H9 (cell line): ENCODE measurements at regions not wholly inside any gene's neighbourhood (a gene's known extent, or its start where the extent isn't known, plus 50 kb on each side); places are given as distances from the start of the nearest gene placed in this dataset.

Source experiments
- DNase-seq: peaks from one replicate; pipeline ENCODE4 v3.0.0-alpha.2; 2017
- H2AFZ ChIP-seq: one replicate; pipeline ENCODE4 v1.6.1; 2013; ENCODE audit warnings: mild to moderate bottlenecking, low read length, control low read depth, moderate library complexity
- H2AK5ac ChIP-seq: 2 replicates; pipeline ENCODE4 v1.6.1; 2013; ENCODE audit warnings: low read length, control low read depth, mixed read lengths; ENCODE audit not compliant: insufficient read length
- H2BK120ac ChIP-seq: one replicate; pipeline ENCODE4 v1.6.1; 2013; ENCODE audit warnings: low read depth, mild to moderate bottlenecking, low read length, control low read depth, inconsistent platforms; ENCODE audit not compliant: poor library complexity, severe bottlenecking
- H2BK12ac ChIP-seq: 2 replicates; pipeline ENCODE4 v1.6.1; 2013; ENCODE audit warnings: low read length, control low read depth, mixed read lengths, low read depth; ENCODE audit not compliant: insufficient read length
- H2BK15ac ChIP-seq: 2 replicates; pipeline ENCODE4 v1.6.1; 2013; ENCODE audit warnings: low read depth, low read length, control low read depth
- H2BK20ac ChIP-seq: one replicate; pipeline ENCODE4 v1.6.1; 2013; ENCODE audit warnings: low read depth, mild to moderate bottlenecking, low read length, control low read depth, inconsistent platforms; ENCODE audit not compliant: poor library complexity, severe bottlenecking
- H2BK5ac ChIP-seq: 2 replicates; pipeline ENCODE4 v1.6.1; 2013; ENCODE audit warnings: low read length, control low read depth, mixed read lengths; ENCODE audit not compliant: insufficient read length
- H3K14ac ChIP-seq: 2 replicates; pipeline ENCODE4 v1.6.1; 2013; ENCODE audit warnings: low read length, control low read depth; ENCODE audit not compliant: insufficient read depth
- H3K18ac ChIP-seq: 2 replicates; pipeline ENCODE4 v1.6.1; 2013; ENCODE audit warnings: low read depth, mild to moderate bottlenecking, mixed read lengths, low read length, control low read depth; ENCODE audit not compliant: insufficient read length
- H3K23ac ChIP-seq: 2 replicates; pipeline ENCODE4 v1.6.1; 2013; ENCODE audit warnings: low read length, control low read depth, mixed read lengths, low read depth; ENCODE audit not compliant: insufficient read length
- H3K23me2 ChIP-seq: 2 replicates; pipeline ENCODE4 v1.6.1; 2013; ENCODE audit warnings: low read depth, mild to moderate bottlenecking, mixed read lengths, low read length, control low read depth; ENCODE audit not compliant: insufficient read length, poor library complexity, severe bottlenecking
- H3K27ac ChIP-seq: 2 replicates; pipeline ENCODE4 v1.5.1; 2013; ENCODE audit warnings: low read length, control low read depth, mixed read lengths, low read depth; ENCODE audit not compliant: insufficient read length
- H3K27me3 ChIP-seq: 2 replicates; pipeline ENCODE4 v1.6.1; 2013; ENCODE audit warnings: low read length, control low read depth, inconsistent platforms; ENCODE audit not compliant: insufficient read depth
- H3K4ac ChIP-seq: 2 replicates; pipeline ENCODE4 v1.6.1; 2013; ENCODE audit warnings: low read depth, mild to moderate bottlenecking, control low read depth, inconsistent platforms, low read length, moderate library complexity
- H3K4me1 ChIP-seq: 2 replicates; pipeline ENCODE4 v1.6.1; 2013; ENCODE audit warnings: low read length, control low read depth, inconsistent platforms; ENCODE audit not compliant: insufficient read depth
- H3K4me2 ChIP-seq: 2 replicates; pipeline ENCODE4 v1.6.1; 2013; ENCODE audit warnings: low read length, control low read depth, mixed read lengths; ENCODE audit not compliant: insufficient read length, insufficient read depth
- H3K56ac ChIP-seq: 2 replicates; pipeline ENCODE4 v1.6.1; 2013; ENCODE audit warnings: low read depth, mild to moderate bottlenecking, mixed read lengths, low read length, control low read depth; ENCODE audit not compliant: insufficient read length
- H3K79me1 ChIP-seq: 2 replicates; pipeline ENCODE4 v1.6.1; 2013; ENCODE audit warnings: low read depth, mild to moderate bottlenecking, moderate library complexity, low read length, control low read depth, inconsistent platforms; ENCODE audit not compliant: insufficient read depth, poor library complexity, severe bottlenecking
- H3K79me2 ChIP-seq: 2 replicates; pipeline ENCODE4 v1.6.1; 2013; ENCODE audit warnings: low read length, control low read depth, inconsistent platforms; ENCODE audit not compliant: insufficient read depth
- H3K9ac ChIP-seq: 2 replicates; pipeline ENCODE4 v1.6.1; 2013; ENCODE audit warnings: low read length, control low read depth, mixed read lengths; ENCODE audit not compliant: insufficient read length; ENCODE audit errors: extremely low read depth
- H3K9me3 ChIP-seq: one replicate; pipeline ENCODE4 v1.6.1; 2013; ENCODE audit warnings: low read depth, low read length, inconsistent platforms; ENCODE audit not compliant: control insufficient read depth
- H3T11ph ChIP-seq: one replicate; pipeline ENCODE4 v1.6.1; 2013; ENCODE audit warnings: mild to moderate bottlenecking, low read length, control low read depth, inconsistent platforms
- H4K20me1 ChIP-seq: one replicate; pipeline ENCODE4 v1.6.1; 2013; ENCODE audit not compliant: control insufficient read depth, insufficient read length, insufficient read depth
- H4K5ac ChIP-seq: 2 replicates; pipeline ENCODE4 v1.6.1; 2013; ENCODE audit warnings: low read depth, mild to moderate bottlenecking, mixed read lengths, low read length, control low read depth; ENCODE audit not compliant: insufficient read length
- H4K8ac ChIP-seq: replicated peaks from 2 replicates; pipeline ENCODE4 v1.6.1; 2013; ENCODE audit warnings: low read length, control low read depth, mixed read lengths, low read depth; ENCODE audit not compliant: insufficient read length
- H4K91ac ChIP-seq: 2 replicates; pipeline ENCODE4 v1.6.1; 2013; ENCODE audit warnings: low read depth, mild to moderate bottlenecking, moderate library complexity, mixed read lengths, low read length, control low read depth; ENCODE audit not compliant: insufficient read length
- H3K27ac Mint-ChIP-seq, 3 experiments: 2 replicates in 2 of 3; 3 replicates in 1 of 3; pipeline ENCODE4 v1.8.0; 2020 to 2021; ENCODE audit warnings: mixed read lengths in 3 of 3, mild to moderate bottlenecking in 1 of 3, moderate library complexity in 1 of 3
- H3K27me3 Mint-ChIP-seq: 2 replicates; pipeline ENCODE4 v1.8.0; 2021; ENCODE audit warnings: low read depth, mild to moderate bottlenecking, moderate library complexity, mixed read lengths
- H3K36me3 Mint-ChIP-seq, 3 experiments: 2 replicates in 2 of 3; 3 replicates in 1 of 3; pipeline ENCODE4 v1.8.0; 2020 to 2021; ENCODE audit warnings: low read depth in 3 of 3, mixed read lengths in 3 of 3; ENCODE audit not compliant: insufficient read depth in 1 of 3
- H3K4me1 Mint-ChIP-seq, 2 experiments: 2 replicates each; pipeline ENCODE4 v1.8.0; 2020; ENCODE audit warnings: mixed read lengths in 2 of 2
- H3K4me3 Mint-ChIP-seq, 2 experiments: 2 replicates in 1 of 2; 3 replicates in 1 of 2; pipeline ENCODE4 v1.8.0; 2020 to 2021; ENCODE audit warnings: mild to moderate bottlenecking in 2 of 2, mixed read lengths in 2 of 2, moderate library complexity in 1 of 2
- H3K9me3 Mint-ChIP-seq, 2 experiments: 2 replicates in 1 of 2; 3 replicates in 1 of 2; pipeline ENCODE4 v1.8.0; 2020; ENCODE audit warnings: mild to moderate bottlenecking in 2 of 2, mixed read lengths in 2 of 2, moderate library complexity in 1 of 2
- CTCF ChIP-seq: fragments of 200-600 bp; sonication (generic); conservative IDR thresholded peaks from 3 replicates; pipeline ENCODE4 v1.8.0; 2021; ENCODE audit warnings: antibody characterized with exemption, mild to moderate bottlenecking
- WGBS: extraction: QIAGEN DNeasy Blood & Tissue Kit; methylation state at CpG from one replicate; pipeline ENCODE4 v1.1.7; 2013; ENCODE audit warnings: missing lambda C conversion rate, low lambda C conversion rate, mixed read lengths; ENCODE audit not compliant: insufficient read length; ENCODE audit errors: extremely low coverage; 5-methylcytosine and 5-hydroxymethylcytosine counted together

GRCh38 chr13:71977028-71977427 lies 110.0 kb upstream of the DACH1 start:
- Histone ChIP-seq H2BK20ac (no peak overlapping the region), H3T11ph (no peak overlapping the region), H2AFZ (no peak overlapping the region), H2BK120ac (no peak overlapping the region), H3K4me1 (peaks cover 2% of the 10 kb centered on the region; the same call in 1 of the 2 replicates), H3K14ac (no peak overlapping the region), H3K79me1 (no peaks in the 10 kb centered on the region), H2BK15ac (no peak overlapping the region), H3K79me2 (no peaks in the 10 kb centered on the region), H3K23ac (no peak overlapping the region), H4K5ac (no peak overlapping the region), H3K23me2 (no peaks in the 10 kb centered on the region), H4K91ac (no peak overlapping the region), H3K56ac (no peak overlapping the region), H4K8ac (no peak overlapping the region), H3K27ac (no peak overlapping the region), H4K20me1 (no peaks in the 10 kb centered on the region), H3K4ac (no peak overlapping the region), H3K9ac (no peak overlapping the region), H3K9me3 (no peaks in the 10 kb centered on the region), H2AK5ac (no peak overlapping the region), H3K4me2 (no peak overlapping the region), H2BK12ac (no peak overlapping the region), H3K18ac (no peak overlapping the region), H3K27me3 (no peaks in the 10 kb centered on the region), H2BK5ac (no peak overlapping the region)
- no peak for DNase-seq
- Mint-ChIP-seq H3K27ac (no peak overlapping the region; a peak in 1 of 7 replicates), H3K4me1 (peaks cover 6 to 7% of the 10 kb centered on the region in 2 experiments), H3K27me3 (0 out of 2 replicates have a peak, but pooled peaks cover 2% of the 10 kb centered on the region), H3K4me3 (no peak overlapping the region), H3K36me3 (no peaks in the 10 kb centered on the region), H3K9me3 (no peaks in the 10 kb centered on the region)
- no peak for TF ChIP-seq CTCF
- no CpG with 5 or more reads among the region's 7 CpGs for WGBS
